Nephron progenitor cell (in vitro differentiated cells): ENCODE measurements at regions not wholly inside any gene's neighbourhood (a gene's known extent, or its start where the extent isn't known, plus 50 kb on each side); places are given as distances from the start of the nearest gene placed in this dataset.

Experiments
- DNase-seq: peaks from one replicate; pipeline ENCODE4 v3.0.0; 2021
- H3K27ac Mint-ChIP-seq: 2 replicates; pipeline ENCODE4 v1.8.0; 2021; ENCODE audit warnings: mild to moderate bottlenecking, moderate library complexity, mixed read lengths
- H3K27me3 Mint-ChIP-seq: 2 replicates; pipeline ENCODE4 v1.8.0; 2021; ENCODE audit warnings: mild to moderate bottlenecking, low read depth, mixed read lengths; ENCODE audit not compliant: poor library complexity
- H3K36me3 Mint-ChIP-seq: 2 replicates; pipeline ENCODE4 v1.8.0; 2021; ENCODE audit warnings: low read depth, mixed read lengths
- H3K4me1 Mint-ChIP-seq: 2 replicates; pipeline ENCODE4 v1.8.0; 2021; ENCODE audit warnings: mixed read lengths
- H3K4me3 Mint-ChIP-seq: 2 replicates; pipeline ENCODE4 v1.8.0; 2021; ENCODE audit warnings: mild to moderate bottlenecking, moderate library complexity, mixed read lengths
- H3K9me3 Mint-ChIP-seq: 2 replicates; pipeline ENCODE4 v1.8.0; 2021; ENCODE audit warnings: mild to moderate bottlenecking, moderate library complexity, mixed read lengths
- TF ChIP-seq, protein P1 (sequence below): fragments of 200-600 bp; sonication (generic); IDR thresholded peaks from 2 replicates; pipeline ENCODE4 v1.5.0; 2021; ENCODE audit warnings: antibody characterized with exemption

GRCh38 chr10:108425283-108425964 lies 1260.9 kb upstream of the SORCS1 start:
- Mint-ChIP-seq H3K27me3 (peaks cover 3% of the 10 kb centered on the region), H3K4me1 (no peaks in the 10 kb centered on the region), H3K27ac (no peak overlapping the region), H3K36me3 (no peaks in the 10 kb centered on the region), H3K9me3 (no peaks in the 10 kb centered on the region), H3K4me3 (no peak overlapping the region)
- no peak for DNase-seq
- TF ChIP-seq, protein P1, sequence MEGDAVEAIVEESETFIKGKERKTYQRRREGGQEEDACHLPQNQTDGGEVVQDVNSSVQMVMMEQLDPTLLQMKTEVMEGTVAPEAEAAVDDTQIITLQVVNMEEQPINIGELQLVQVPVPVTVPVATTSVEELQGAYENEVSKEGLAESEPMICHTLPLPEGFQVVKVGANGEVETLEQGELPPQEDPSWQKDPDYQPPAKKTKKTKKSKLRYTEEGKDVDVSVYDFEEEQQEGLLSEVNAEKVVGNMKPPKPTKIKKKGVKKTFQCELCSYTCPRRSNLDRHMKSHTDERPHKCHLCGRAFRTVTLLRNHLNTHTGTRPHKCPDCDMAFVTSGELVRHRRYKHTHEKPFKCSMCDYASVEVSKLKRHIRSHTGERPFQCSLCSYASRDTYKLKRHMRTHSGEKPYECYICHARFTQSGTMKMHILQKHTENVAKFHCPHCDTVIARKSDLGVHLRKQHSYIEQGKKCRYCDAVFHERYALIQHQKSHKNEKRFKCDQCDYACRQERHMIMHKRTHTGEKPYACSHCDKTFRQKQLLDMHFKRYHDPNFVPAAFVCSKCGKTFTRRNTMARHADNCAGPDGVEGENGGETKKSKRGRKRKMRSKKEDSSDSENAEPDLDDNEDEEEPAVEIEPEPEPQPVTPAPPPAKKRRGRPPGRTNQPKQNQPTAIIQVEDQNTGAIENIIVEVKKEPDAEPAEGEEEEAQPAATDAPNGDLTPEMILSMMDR, result no peak

- H3K4me3 Mint-ChIP-seq, result no peak overlapping the region
- H3K4me1 Mint-ChIP-seq, result no peaks in the 10 kb centered on the region
- no peaks in the 10 kb centered on the region for H3K9me3 Mint-ChIP-seq
- no peaks in the 10 kb centered on the region for H3K36me3 Mint-ChIP-seq
- no peak overlapping the region for H3K27ac Mint-ChIP-seq
- peaks cover 3% of the 10 kb centered on the region for H3K27me3 Mint-ChIP-seq
- TF ChIP-seq, protein P1, result no peak
- no peak for DNase-seq
Measured at GRCh38 chr10:108424656-108425055, 1260.2 kb upstream of the SORCS1 start.

DNA sequence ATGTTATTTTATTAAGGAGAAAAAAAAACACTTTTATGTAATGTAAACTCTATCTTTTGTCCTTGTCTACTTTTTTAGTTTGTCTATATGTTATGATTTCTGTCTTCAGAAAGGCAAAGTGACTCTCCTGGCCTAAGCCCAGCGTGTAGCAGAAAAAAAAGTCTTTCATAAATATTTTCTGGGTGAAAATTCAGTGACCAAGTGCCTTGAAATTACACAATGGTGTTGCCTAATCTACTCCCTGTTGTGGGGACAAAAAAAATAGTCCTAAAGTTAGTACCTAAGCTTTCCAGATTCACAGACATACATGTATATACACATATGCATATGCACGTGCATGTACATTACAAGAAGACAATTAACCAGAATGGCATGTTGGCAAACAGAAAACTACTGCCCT lies 1257.8 kb upstream of the SORCS1 start:
- DNase-seq, result no peak
- Mint-ChIP-seq H3K36me3 (no peaks in the 10 kb centered on the region), H3K27ac (no peak overlapping the region), H3K9me3 (no peaks in the 10 kb centered on the region), H3K4me3 (no peak overlapping the region), H3K4me1 (no peaks in the 10 kb centered on the region), H3K27me3 (peaks cover 3% of the 10 kb centered on the region)
- TF ChIP-seq, protein P1, result no peak

GRCh38 chr10:108421266-108421665 lies 1256.8 kb upstream of the SORCS1 start:
- H3K4me1 Mint-ChIP-seq, result no peaks in the 10 kb centered on the region
- peaks cover 3% of the 10 kb centered on the region for H3K27me3 Mint-ChIP-seq
- TF ChIP-seq, protein P1, result no peak
- no peak for DNase-seq
- no peaks in the 10 kb centered on the region for H3K36me3 Mint-ChIP-seq
- no peaks in the 10 kb centered on the region for H3K9me3 Mint-ChIP-seq
- no peak overlapping the region for H3K27ac Mint-ChIP-seq
- no peak overlapping the region for H3K4me3 Mint-ChIP-seq

DNA sequence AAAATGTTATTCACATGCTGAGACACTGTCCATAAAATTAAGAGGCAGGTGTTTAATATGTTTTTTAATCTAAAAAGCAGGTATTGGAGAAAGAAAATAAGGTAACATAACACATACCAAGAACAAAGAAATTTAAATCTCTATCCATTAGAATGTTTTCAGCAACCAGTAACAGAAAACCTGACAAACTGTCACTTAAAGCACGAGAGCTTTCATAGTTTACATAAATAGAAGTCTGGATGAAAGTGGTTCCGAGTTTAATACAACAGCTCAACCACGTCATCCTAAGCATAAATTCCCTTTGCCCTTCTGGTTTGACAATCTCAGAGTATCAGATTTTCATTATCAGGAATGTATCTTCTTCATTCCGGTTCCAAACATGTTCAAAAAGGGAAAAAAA lies 1249.4 kb upstream of the SORCS1 start:
- Mint-ChIP-seq H3K27me3 (no peaks in the 10 kb centered on the region), H3K4me1 (no peaks in the 10 kb centered on the region), H3K9me3 (no peaks in the 10 kb centered on the region), H3K27ac (no peak overlapping the region), H3K36me3 (no peaks in the 10 kb centered on the region), H3K4me3 (no peak overlapping the region)
- DNase-seq, result no peak
- TF ChIP-seq, protein P1, result no peak

GRCh38 chr10:108412323-108412722 lies 1247.8 kb upstream of the SORCS1 start:
- H3K9me3 Mint-ChIP-seq, result no peaks in the 10 kb centered on the region
- no peaks in the 10 kb centered on the region for H3K4me1 Mint-ChIP-seq
- no peaks in the 10 kb centered on the region for H3K27me3 Mint-ChIP-seq
- TF ChIP-seq, protein P1, result no peak
- no peak overlapping the region for H3K4me3 Mint-ChIP-seq
- no peaks in the 10 kb centered on the region for H3K36me3 Mint-ChIP-seq
- DNase-seq, result no peak
- H3K27ac Mint-ChIP-seq, result no peak overlapping the region
